Natural killer cell treated with Interleukin-12 subunit alpha and Interleukin-12 subunit beta and Interleukin-15 and Interleukin-18, amount 100 ng/mL, for 72 hours (primary cell): ENCODE measurements at regions not wholly inside any gene's neighbourhood (a gene's known extent, or its start where the extent isn't known, plus 50 kb on each side); places are given as distances from the start of the nearest gene placed in this dataset.

Experiments used
- ATAC-seq, 2 donors: fragments of 150-1000 bp; cut with Tn5 transposase in 1 of 2; sonication (Bioruptor Pico), chemical (Tn5 transposase) in 1 of 2; 2 replicates each; pipeline ENCODE4 v1.10.0; 2021
- DNase-seq: peaks from one replicate; pipeline ENCODE4 v3.0.0; 2022; ENCODE audit warnings: low spot score
- H3K27ac Mint-ChIP-seq, 2 donors: 1 replicate in 1 of 2; 2 replicates in 1 of 2; pipeline ENCODE4 v1.8.0; 2022; ENCODE audit warnings: mixed read lengths in 2 of 2, mild to moderate bottlenecking in 1 of 2, moderate library complexity in 1 of 2
- H3K27me3 Mint-ChIP-seq, 2 donors: 1 replicate in 1 of 2; 2 replicates in 1 of 2; pipeline ENCODE4 v1.8.0; 2022; ENCODE audit warnings: mixed read lengths in 2 of 2
- H3K36me3 Mint-ChIP-seq: one replicate; pipeline ENCODE4 v1.8.0; 2022; ENCODE audit warnings: mixed read lengths
- H3K4me1 Mint-ChIP-seq, 2 donors: 1 replicate in 1 of 2; 2 replicates in 1 of 2; pipeline ENCODE4 v1.8.0; 2022; ENCODE audit warnings: low read depth in 2 of 2, mixed read lengths in 2 of 2, mild to moderate bottlenecking in 1 of 2
- H3K4me3 Mint-ChIP-seq: one replicate; pipeline ENCODE4 v1.8.0; 2022; ENCODE audit warnings: mixed read lengths
- H3K9me3 Mint-ChIP-seq: 2 replicates; pipeline ENCODE4 v1.8.0; 2022; ENCODE audit warnings: mixed read lengths

- ATAC-seq (no peak), DNase-seq (no peak)
- H3K27me3 Mint-ChIP-seq = no peaks in the 10 kb centered on the region
- H3K4me3 Mint-ChIP-seq = no peak overlapping the region
- H3K9me3 Mint-ChIP-seq = peaks cover 26% of the 10 kb centered on the region
- peaks cover 6% of the 10 kb centered on the region for H3K36me3 Mint-ChIP-seq
- H3K27ac Mint-ChIP-seq = no peak overlapping the region
- H3K4me1 Mint-ChIP-seq = no peaks in the 10 kb centered on the region
These were observed 617.0 kb upstream of the CDH18 start for GRCh38 chr5:20604992-20605391.

- Mint-ChIP-seq H3K9me3 (peaks cover 27% of the 10 kb centered on the region), H3K27me3 (no peaks in the 10 kb centered on the region)
These were observed 613.7 kb upstream of the CDH18 start for GRCh38 chr5:20601678-20602100.

GRCh38 chr5:20590356-20590755 lies 602.4 kb upstream of the CDH18 start:
- Mint-ChIP-seq H3K9me3 (peaks cover 5% of the 10 kb centered on the region), H3K27me3 (no peaks in the 10 kb centered on the region), H3K36me3 (no peaks in the 10 kb centered on the region), H3K4me1 (no peaks in the 10 kb centered on the region), H3K27ac (no peak overlapping the region), H3K4me3 (no peak overlapping the region)
- DNase-seq = no peak
- ATAC-seq = no peak

More at GRCh38 chr5:20601678-20602100, 613.7 kb upstream of the CDH18 start:
- Mint-ChIP-seq H3K4me1 (no peaks in the 10 kb centered on the region), H3K27ac (no peak overlapping the region), H3K36me3 (no peaks in the 10 kb centered on the region), H3K4me3 (no peak overlapping the region)
- no peak for ATAC-seq
- no peak for DNase-seq

GRCh38 chr5:20575571-20575970 lies 587.6 kb upstream of the CDH18 start:
- ATAC-seq (no peak), DNase-seq (no peak)
- peaks cover 11% of the 10 kb centered on the region for H3K36me3 Mint-ChIP-seq
- no peaks in the 10 kb centered on the region for H3K27me3 Mint-ChIP-seq
- peaks cover 14% of the 10 kb centered on the region for H3K9me3 Mint-ChIP-seq
- H3K4me1 Mint-ChIP-seq = no peaks in the 10 kb centered on the region
- no peak overlapping the region for H3K4me3 Mint-ChIP-seq
- no peak overlapping the region for H3K27ac Mint-ChIP-seq

GRCh38 chr5:20574576-20574975 lies 586.6 kb upstream of the CDH18 start:
- ATAC-seq (no peak), DNase-seq (no peak)
- Mint-ChIP-seq H3K27me3 (no peaks in the 10 kb centered on the region), H3K4me1 (no peaks in the 10 kb centered on the region), H3K36me3 (peaks cover 6% of the 10 kb centered on the region), H3K9me3 (peaks cover 12% of the 10 kb centered on the region), H3K27ac (no peak overlapping the region), H3K4me3 (no peak overlapping the region)

GRCh38 chr5:20572614-20573013 lies 584.6 kb upstream of the CDH18 start:
- H3K27me3 Mint-ChIP-seq = no peaks in the 10 kb centered on the region
- H3K4me1 Mint-ChIP-seq = no peaks in the 10 kb centered on the region
- no peak for DNase-seq
- no peak overlapping the region for H3K27ac Mint-ChIP-seq
- no peak for ATAC-seq
- H3K9me3 Mint-ChIP-seq = peaks cover 7% of the 10 kb centered on the region
- H3K36me3 Mint-ChIP-seq = no peaks in the 10 kb centered on the region
- H3K4me3 Mint-ChIP-seq = no peak overlapping the region

- peaks cover 8% of the 10 kb centered on the region for H3K9me3 Mint-ChIP-seq
- no peaks in the 10 kb centered on the region for H3K4me1 Mint-ChIP-seq
- no peak overlapping the region for H3K27ac Mint-ChIP-seq
- DNase-seq (no peak), ATAC-seq (no peak)
- H3K27me3 Mint-ChIP-seq = no peaks in the 10 kb centered on the region
- no peak overlapping the region for H3K4me3 Mint-ChIP-seq
- peaks cover 6% of the 10 kb centered on the region for H3K36me3 Mint-ChIP-seq
These were observed 582.5 kb upstream of the CDH18 start for GRCh38 chr5:20570486-20570885.

GRCh38 chr5:20562544-20562943 lies 574.5 kb upstream of the CDH18 start:
- ATAC-seq = no peak

GRCh38 chr5:20559845-20560244 lies 571.8 kb upstream of the CDH18 start:
- Mint-ChIP-seq H3K9me3 (peaks cover 11% of the 10 kb centered on the region), H3K4me1 (no peaks in the 10 kb centered on the region), H3K4me3 (no peak overlapping the region), H3K27me3 (no peaks in the 10 kb centered on the region), H3K36me3 (peaks cover 9% of the 10 kb centered on the region), H3K27ac (no peak overlapping the region)
- no peak for ATAC-seq
- no peak for DNase-seq

More at GRCh38 chr5:20562544-20562943, 574.5 kb upstream of the CDH18 start:
- no peak overlapping the region for H3K27ac Mint-ChIP-seq
- no peak overlapping the region for H3K4me3 Mint-ChIP-seq
- no peak for DNase-seq
- H3K9me3 Mint-ChIP-seq = peaks cover 8% of the 10 kb centered on the region
- peaks cover 11% of the 10 kb centered on the region for H3K36me3 Mint-ChIP-seq
- no peaks in the 10 kb centered on the region for H3K4me1 Mint-ChIP-seq
- H3K27me3 Mint-ChIP-seq = no peaks in the 10 kb centered on the region

- DNase-seq = no peak
- no peaks in the 10 kb centered on the region for H3K27me3 Mint-ChIP-seq
- peaks cover 15% of the 10 kb centered on the region for H3K9me3 Mint-ChIP-seq
- peaks cover 14% of the 10 kb centered on the region for H3K36me3 Mint-ChIP-seq
- H3K4me1 Mint-ChIP-seq = no peaks in the 10 kb centered on the region
- H3K4me3 Mint-ChIP-seq = no peak overlapping the region
- no peak overlapping the region for H3K27ac Mint-ChIP-seq
- ATAC-seq = no peak
These were observed 568.2 kb upstream of the CDH18 start for GRCh38 chr5:20556115-20556763.

GRCh38 chr5:20555034-20555433 lies 567.0 kb upstream of the CDH18 start:
- Mint-ChIP-seq H3K27ac (no peak overlapping the region), H3K9me3 (peaks cover 13% of the 10 kb centered on the region), H3K36me3 (peaks cover 14% of the 10 kb centered on the region), H3K27me3 (no peaks in the 10 kb centered on the region), H3K4me1 (no peaks in the 10 kb centered on the region), H3K4me3 (no peak overlapping the region)
- ATAC-seq = no peak
- DNase-seq = no peak

GRCh38 chr5:20554001-20554400 lies 566.0 kb upstream of the CDH18 start:
- no peak for DNase-seq
- Mint-ChIP-seq H3K36me3 (peaks cover 14% of the 10 kb centered on the region), H3K9me3 (peaks cover 13% of the 10 kb centered on the region), H3K27ac (no peak overlapping the region), H3K4me1 (no peaks in the 10 kb centered on the region), H3K4me3 (no peak overlapping the region), H3K27me3 (no peaks in the 10 kb centered on the region)
- no peak for ATAC-seq

GRCh38 chr5:20537911-20538703 lies 550.1 kb upstream of the CDH18 start:
- no peaks in the 10 kb centered on the region for H3K27me3 Mint-ChIP-seq
- H3K9me3 Mint-ChIP-seq = peaks cover 5% of the 10 kb centered on the region
- peaks cover 8 to 11% of the 10 kb centered on the region in 2 donors for H3K4me1 Mint-ChIP-seq
- no peak for DNase-seq
- no peak overlapping the region for H3K4me3 Mint-ChIP-seq
- peaks cover 8% of the 10 kb centered on the region for H3K36me3 Mint-ChIP-seq
- no peak overlapping the region for H3K27ac Mint-ChIP-seq
- no peak for ATAC-seq

- Mint-ChIP-seq H3K36me3 (peaks cover 8% of the 10 kb centered on the region), H3K27ac (no peak overlapping the region), H3K9me3 (peaks cover 5% of the 10 kb centered on the region), H3K4me1 (peaks cover 8 to 11% of the 10 kb centered on the region in 2 donors), H3K4me3 (no peak overlapping the region), H3K27me3 (no peaks in the 10 kb centered on the region)
- DNase-seq (no peak), ATAC-seq (peak in 1 of 2 donors; percentile 51)
These were observed 548.8 kb upstream of the CDH18 start for GRCh38 chr5:20536813-20537212.
